ENCODE measurements at regions not wholly inside any gene's neighbourhood (a gene's known extent, or its start where the extent isn't known, plus 50 kb on each side); places are given as distances from the start of the nearest gene placed in this dataset.

DNA sequence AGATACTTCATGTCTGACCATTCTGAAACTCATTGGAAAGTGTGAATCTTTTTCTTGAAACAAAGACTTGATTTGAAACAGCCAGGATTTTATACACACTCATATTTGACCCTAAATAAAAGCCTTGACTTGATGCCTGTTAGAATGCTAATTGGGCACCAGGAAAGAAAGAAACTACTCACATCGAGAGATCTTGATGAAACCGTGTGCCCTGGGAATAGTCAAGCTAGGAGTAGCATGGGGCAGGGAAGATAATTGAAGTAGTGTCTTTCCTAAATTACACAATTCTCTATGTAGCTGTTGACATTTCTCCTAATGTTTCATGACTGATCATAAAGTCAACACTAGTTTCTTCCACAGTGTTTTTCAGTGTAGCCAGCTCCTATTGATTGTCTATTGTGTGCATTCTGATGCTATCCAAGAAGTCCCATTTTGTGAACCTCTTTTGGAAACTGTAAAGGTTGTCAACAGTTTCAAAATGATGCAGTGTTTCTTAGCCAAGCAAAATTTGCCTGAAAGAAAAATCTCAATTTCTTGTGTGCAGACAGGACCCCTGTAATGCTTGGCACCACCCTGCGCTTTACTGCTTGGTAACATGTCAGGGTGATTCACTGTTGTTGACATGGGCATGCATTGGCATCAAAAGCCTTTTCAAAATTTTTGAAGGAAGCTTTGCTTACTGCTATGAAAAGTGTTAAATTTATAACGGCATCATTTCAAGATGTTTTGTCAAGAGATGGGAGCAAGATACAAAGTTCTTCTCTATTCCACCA, 52.5 kb upstream of the OTOL1 start:
- in situ Hi-C loops (cut with HindIII; ENCODE audit: extremely low pct_ligation_motif_present, low pct_unique_long_range_greater_than_20kb) (no loop called here), intact Hi-C loops (cut with micrococcal nuclease; ENCODE audit: unreplicated experiment) (no loop called here)
- ATAC-seq (peak; percentile 92), FAIRE-seq (peak; percentile 46), DNase-seq (ENCODE audit: low spot score) (peak; percentile 70)
- peaks cover 21% of the 10 kb centered on the region for H3K4me1 ChIP-seq (ENCODE audit: insufficient read depth, low read length)
- no peaks in the 10 kb centered on the region for H3K36me3 ChIP-seq (replicated peaks in 1 of 2; ENCODE audit: control insufficient read depth in 1 of 2, insufficient read depth in 2 of 2, low read length in 2 of 2)
- ChIA-PET CTCF (ENCODE audit: low intra/inter-chr PET ratio, low total read pairs) (no interaction called here), POLR2A (no interaction called here)
- no TSS peak for BruUV-seq (replicated peaks)
- no peak overlapping the region for H3K4me3 ChIP-seq (replicated peaks in 1 of 3; ENCODE audit: insufficient read depth in 1 of 3, low read depth in 2 of 3, low read length in 3 of 3)
- no peak overlapping the region for H2AFZ ChIP-seq (ENCODE audit: low read length)
- 0 out of 2 replicates have a peak overlapping the region, but pooled peaks have one; percentile 24 for H3K4me2 ChIP-seq (ENCODE audit: low read depth, low read length)
- no peaks in the 10 kb centered on the region for H4K20me1 ChIP-seq (ENCODE audit: insufficient read depth, low read length)
- no peaks in the 10 kb centered on the region for H3K79me2 ChIP-seq (ENCODE audit: insufficient read depth, low read length)
- no peak overlapping the region for H3K9ac ChIP-seq (ENCODE audit: insufficient read depth, low read depth, low read length)
- no peaks in the 10 kb centered on the region for H3K9me3 ChIP-seq (ENCODE audit: low read length)
- WGBS (ENCODE audit: low lambda C conversion rate) = 35% methylated on average over 4 of the region's 4 CpGs
- no peak overlapping the region for H3K27ac ChIP-seq (ENCODE audit: extremely low read length, insufficient read depth, low read length)
- H3K27me3 ChIP-seq (ENCODE audit: control insufficient read depth in 1 of 2, insufficient read depth in 2 of 2, low read length in 2 of 2) = no peaks in the 10 kb centered on the region
- no peak for TF ChIP-seq MEIS2 (CRISPR knock-in tag; IDR thresholded peaks at IDR 0.05)
- TF ChIP-seq ZNF878 (CRISPR knock-in tag; IDR thresholded peaks at IDR 0.05) = no peak
- no peak for TF ChIP-seq ZNF691 (CRISPR knock-in tag; IDR thresholded peaks at IDR 0.05; ENCODE audit: borderline replicate concordance, low read depth)
- no peak for TF ChIP-seq ZNF776 (CRISPR knock-in tag; IDR thresholded peaks at IDR 0.05)
- TF ChIP-seq JARID2 (CRISPR knock-in tag; IDR thresholded peaks at IDR 0.05; ENCODE audit: insufficient replicate concordance) = no peak
- TF ChIP-seq BORCS8-MEF2B (CRISPR knock-in tag; IDR thresholded peaks at IDR 0.05) = no peak
- no peak for TF ChIP-seq NRL (CRISPR knock-in tag; IDR thresholded peaks at IDR 0.05; ENCODE audit: borderline replicate concordance)
- TF ChIP-seq ZBTB3 (CRISPR knock-in tag; IDR thresholded peaks at IDR 0.05; ENCODE audit: borderline replicate concordance, low read depth) = no peak
- TF ChIP-seq MAX (IDR thresholded peaks at IDR 0.05) = no peak
- TF ChIP-seq SRY (CRISPR knock-in tag; IDR thresholded peaks at IDR 0.05) = no peak
- no peak for TF ChIP-seq ZNF589 (CRISPR knock-in tag; conservative IDR thresholded peaks at IDR 0.05)
- no peak for TF ChIP-seq TOE1 (CRISPR knock-in tag; IDR thresholded peaks at IDR 0.05)
- no peak for TF ChIP-seq ASH2L (IDR thresholded peaks at IDR 0.05; ENCODE audit: insufficient read length, low read depth, low read length)
- TF ChIP-seq TEAD2 (CRISPR knock-in tag; IDR thresholded peaks at IDR 0.05) = no peak
- peak; percentile 91 for TF ChIP-seq HMG20A (CRISPR knock-in tag; IDR thresholded peaks at IDR 0.05; ENCODE audit: borderline replicate concordance)
- TF ChIP-seq ISL2 (CRISPR knock-in tag; IDR thresholded peaks at IDR 0.05) = peak; percentile 25; the same call in 1 of the 2 replicates
- no peak for TF ChIP-seq ZC3H13 (CRISPR knock-in tag; IDR thresholded peaks at IDR 0.05)
- TF ChIP-seq BCL6 (CRISPR knock-in tag; IDR thresholded peaks at IDR 0.05) = peak; percentile 98
- TF ChIP-seq CREM (IDR thresholded peaks at IDR 0.05) = peak; percentile 38; the same call in 1 of the 2 replicates
- TF ChIP-seq CREM (CRISPR knock-in tag; IDR thresholded peaks at IDR 0.05) = no peak
- no peak for TF ChIP-seq KLF16 (CRISPR knock-in tag; IDR thresholded peaks at IDR 0.05)
- TF ChIP-seq JDP2 (CRISPR knock-in tag; IDR thresholded peaks at IDR 0.05; ENCODE audit: borderline replicate concordance) = no peak
- no peak for TF ChIP-seq RBAK (CRISPR knock-in tag; IDR thresholded peaks at IDR 0.05)
- peak; percentile 28 for TF ChIP-seq SKI (IDR thresholded peaks at IDR 0.05; ENCODE audit: partially characterized antibody)
- TF ChIP-seq TARDBP (CRISPR knock-in tag; IDR thresholded peaks at IDR 0.05) = no peak
- TF ChIP-seq POLR2AphosphoS2 (IDR thresholded peaks at IDR 0.05; ENCODE audit: low read depth, low read length) = no peak
- no peak for TF ChIP-seq ZNF782 (CRISPR knock-in tag; IDR thresholded peaks at IDR 0.05; ENCODE audit: borderline replicate concordance)
- TF ChIP-seq RBM39 (IDR thresholded peaks at IDR 0.05; ENCODE audit: low read depth, low read length, poor library complexity, severe bottlenecking) = no peak

Data from HepG2 (cell line).